C4-2B (cell line): ENCODE measurements at regions not wholly inside any gene's neighbourhood (a gene's known extent, or its start where the extent isn't known, plus 50 kb on each side); places are given as distances from the start of the nearest gene placed in this dataset.
"Not testable (repeated sequence)": the region's sequence is repeated elsewhere in the genome, so short reads cannot be mapped to it uniquely, and the experiment has no call there.

Experiments
- ZFX ChIP-seq: fragments of 450-650 bp; IDR thresholded peaks from 2 replicates; pipeline ENCODE4 v1.6.1; 2017
- TF ChIP-seq, protein P1 (sequence below): fragments of 450-650 bp; conservative IDR thresholded peaks from 2 replicates; pipeline ENCODE4 v1.5.1; 2017; ENCODE audit warnings: mild to moderate bottlenecking

DNA sequence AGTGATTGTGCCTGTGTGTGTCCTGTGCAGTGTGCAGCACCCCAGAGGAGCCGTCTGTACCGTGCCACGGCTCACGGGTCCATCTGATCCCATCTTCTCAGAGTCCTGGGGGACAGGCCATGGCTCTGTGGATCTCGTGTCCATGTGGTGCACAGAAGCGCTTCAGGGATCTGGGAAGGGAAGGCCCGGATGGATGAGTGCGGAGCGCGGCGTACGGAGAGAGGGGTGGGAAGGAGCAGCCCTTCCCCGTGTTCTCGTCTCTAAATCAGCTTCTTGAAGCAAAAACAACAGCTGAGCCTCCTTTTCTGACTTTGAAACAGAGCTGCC lies 208.4 kb downstream of the LAT start:
- TF ChIP-seq, protein P1, sequence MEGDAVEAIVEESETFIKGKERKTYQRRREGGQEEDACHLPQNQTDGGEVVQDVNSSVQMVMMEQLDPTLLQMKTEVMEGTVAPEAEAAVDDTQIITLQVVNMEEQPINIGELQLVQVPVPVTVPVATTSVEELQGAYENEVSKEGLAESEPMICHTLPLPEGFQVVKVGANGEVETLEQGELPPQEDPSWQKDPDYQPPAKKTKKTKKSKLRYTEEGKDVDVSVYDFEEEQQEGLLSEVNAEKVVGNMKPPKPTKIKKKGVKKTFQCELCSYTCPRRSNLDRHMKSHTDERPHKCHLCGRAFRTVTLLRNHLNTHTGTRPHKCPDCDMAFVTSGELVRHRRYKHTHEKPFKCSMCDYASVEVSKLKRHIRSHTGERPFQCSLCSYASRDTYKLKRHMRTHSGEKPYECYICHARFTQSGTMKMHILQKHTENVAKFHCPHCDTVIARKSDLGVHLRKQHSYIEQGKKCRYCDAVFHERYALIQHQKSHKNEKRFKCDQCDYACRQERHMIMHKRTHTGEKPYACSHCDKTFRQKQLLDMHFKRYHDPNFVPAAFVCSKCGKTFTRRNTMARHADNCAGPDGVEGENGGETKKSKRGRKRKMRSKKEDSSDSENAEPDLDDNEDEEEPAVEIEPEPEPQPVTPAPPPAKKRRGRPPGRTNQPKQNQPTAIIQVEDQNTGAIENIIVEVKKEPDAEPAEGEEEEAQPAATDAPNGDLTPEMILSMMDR: not testable (repeated sequence)
- TF ChIP-seq ZFX: not testable (repeated sequence)
